HuH-7.5 (cell line): ENCODE measurements at regions not wholly inside any gene's neighbourhood (a gene's known extent, or its start where the extent isn't known, plus 50 kb on each side); places are given as distances from the start of the nearest gene placed in this dataset.

ENCODE experiments used
- DNase-seq: peaks from one replicate; pipeline ENCODE4 v3.0.0; 2011; ENCODE audit warnings: low spot score

GRCh38 chr7:46440186-46440585 is 519.1 kb upstream of the IGFBP3 start:
- DNase-seq, result no peak

GRCh38 chr7:46432708-46433107 is 511.6 kb upstream of the IGFBP3 start:
- DNase-seq, result no peak

- no peak for DNase-seq
Observed at GRCh38 chr7:46428295-46428694, 507.2 kb upstream of the IGFBP3 start.

- DNase-seq, result no peak
Observed at GRCh38 chr7:46424934-46425333, 503.9 kb upstream of the IGFBP3 start.

GRCh38 chr7:46421441-46422230 is 500.6 kb upstream of the IGFBP3 start:
- DNase-seq, result no peak

GRCh38 chr7:46414946-46415345 is 493.9 kb upstream of the IGFBP3 start:
- no peak for DNase-seq

- no peak for DNase-seq
Observed at GRCh38 chr7:46411236-46411635, 490.2 kb upstream of the IGFBP3 start.

GRCh38 chr7:46407125-46407524 is 486.1 kb upstream of the IGFBP3 start:
- no peak for DNase-seq

- DNase-seq, result no peak
Observed at GRCh38 chr7:46397591-46397990, 476.5 kb upstream of the IGFBP3 start.

GRCh38 chr7:46396481-46396880 is 475.4 kb upstream of the IGFBP3 start:
- DNase-seq, result no peak

GRCh38 chr7:46393142-46393541 is 472.1 kb upstream of the IGFBP3 start:
- DNase-seq, result no peak

GRCh38 chr7:46391231-46392201 is 470.4 kb upstream of the IGFBP3 start:
- DNase-seq, result no peak

- DNase-seq, result no peak
Observed at GRCh38 chr7:46390042-46390441, 469.0 kb upstream of the IGFBP3 start.

- DNase-seq, result no peak
Observed at GRCh38 chr7:46389146-46389545, 468.1 kb upstream of the IGFBP3 start.

GRCh38 chr7:46387646-46388045 is 466.6 kb upstream of the IGFBP3 start:
- no peak for DNase-seq

- DNase-seq, result no peak
Observed at GRCh38 chr7:46386428-46387399, 465.6 kb upstream of the IGFBP3 start.

- no peak for DNase-seq
Observed at GRCh38 chr7:46385662-46386309, 464.7 kb upstream of the IGFBP3 start.

GRCh38 chr7:46383605-46384004 is 462.5 kb upstream of the IGFBP3 start:
- DNase-seq, result no peak

- DNase-seq, result no peak
Observed at GRCh38 chr7:46369933-46370654, 449.0 kb upstream of the IGFBP3 start.

- DNase-seq, result no peak
Observed at GRCh38 chr7:46368871-46369270, 447.8 kb upstream of the IGFBP3 start.

- DNase-seq, result no peak
Observed at GRCh38 chr7:46366526-46366925, 445.5 kb upstream of the IGFBP3 start.
